Lower leg skin (tissue), 3 donors: ENCODE measurements at regions not wholly inside any gene's neighbourhood (a gene's known extent, or its start where the extent isn't known, plus 50 kb on each side); places are given as distances from the start of the nearest gene placed in this dataset.

Experiments
- POLR2A ChIP-seq, 2 donors: fragments of 450-650 bp; IDR thresholded peaks; one replicate each; pipeline ENCODE4 v1.6.1; 2016 to 2017; ENCODE audit warnings: antibody characterized with exemption in 2 of 2, mild to moderate bottlenecking in 1 of 2, moderate library complexity in 1 of 2
- TF ChIP-seq, protein P1 (sequence below), 3 donors: fragments of 450-650 bp; IDR thresholded peaks; one replicate each; pipeline ENCODE4 v1.5.1; 2016; ENCODE audit warnings: antibody characterized with exemption in 3 of 3, mild to moderate bottlenecking in 3 of 3, moderate library complexity in 2 of 3

- no peak for TF ChIP-seq POLR2A (IDR thresholded peaks at IDR 0.05)
- TF ChIP-seq, protein P1, sequence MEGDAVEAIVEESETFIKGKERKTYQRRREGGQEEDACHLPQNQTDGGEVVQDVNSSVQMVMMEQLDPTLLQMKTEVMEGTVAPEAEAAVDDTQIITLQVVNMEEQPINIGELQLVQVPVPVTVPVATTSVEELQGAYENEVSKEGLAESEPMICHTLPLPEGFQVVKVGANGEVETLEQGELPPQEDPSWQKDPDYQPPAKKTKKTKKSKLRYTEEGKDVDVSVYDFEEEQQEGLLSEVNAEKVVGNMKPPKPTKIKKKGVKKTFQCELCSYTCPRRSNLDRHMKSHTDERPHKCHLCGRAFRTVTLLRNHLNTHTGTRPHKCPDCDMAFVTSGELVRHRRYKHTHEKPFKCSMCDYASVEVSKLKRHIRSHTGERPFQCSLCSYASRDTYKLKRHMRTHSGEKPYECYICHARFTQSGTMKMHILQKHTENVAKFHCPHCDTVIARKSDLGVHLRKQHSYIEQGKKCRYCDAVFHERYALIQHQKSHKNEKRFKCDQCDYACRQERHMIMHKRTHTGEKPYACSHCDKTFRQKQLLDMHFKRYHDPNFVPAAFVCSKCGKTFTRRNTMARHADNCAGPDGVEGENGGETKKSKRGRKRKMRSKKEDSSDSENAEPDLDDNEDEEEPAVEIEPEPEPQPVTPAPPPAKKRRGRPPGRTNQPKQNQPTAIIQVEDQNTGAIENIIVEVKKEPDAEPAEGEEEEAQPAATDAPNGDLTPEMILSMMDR (IDR thresholded peaks at IDR 0.05): no peak
Measured at GRCh38 chr7:119556436-119556835, 716.5 kb upstream of the KCND2 start.
